Ecto neural progenitor cell (in vitro differentiated cells): ENCODE measurements at regions not wholly inside any gene's neighbourhood (a gene's known extent, or its start where the extent isn't known, plus 50 kb on each side); places are given as distances from the start of the nearest gene placed in this dataset.

ENCODE experiments used
- DNase-seq: peaks from one replicate; pipeline ENCODE4 v3.0.0-alpha.2; 2018; ENCODE audit warnings: low spot score

- DNase-seq = no peak
Measured at GRCh38 chr1:87510540-87510939, 181.9 kb downstream of the LMO4 start.

- no peak for DNase-seq
Measured at GRCh38 chr1:87511449-87511848, 182.8 kb downstream of the LMO4 start.

GRCh38 chr1:87512431-87512830 is 183.8 kb downstream of the LMO4 start:
- no peak for DNase-seq

- no peak for DNase-seq
Measured at GRCh38 chr1:87513255-87513654, 184.6 kb downstream of the LMO4 start.

- DNase-seq = no peak
Measured at GRCh38 chr1:87513966-87514660, 185.4 kb downstream of the LMO4 start.

GRCh38 chr1:87515781-87516180 is 187.1 kb downstream of the LMO4 start:
- DNase-seq = no peak

GRCh38 chr1:87518794-87519193 is 190.1 kb downstream of the LMO4 start:
- DNase-seq = no peak

GRCh38 chr1:87521452-87521851 is 192.8 kb downstream of the LMO4 start:
- no peak for DNase-seq

- DNase-seq = no peak
Measured at GRCh38 chr1:87523466-87523865, 194.8 kb downstream of the LMO4 start.

- DNase-seq = no peak
Measured at GRCh38 chr1:87524021-87524754, 195.5 kb downstream of the LMO4 start.

- DNase-seq = no peak
Measured at GRCh38 chr1:87528754-87529517, 200.3 kb downstream of the LMO4 start.

GRCh38 chr1:87530042-87530807 is 201.5 kb downstream of the LMO4 start:
- no peak for DNase-seq

GRCh38 chr1:87535551-87535950 is 206.9 kb downstream of the LMO4 start:
- DNase-seq = no peak

- DNase-seq = no peak
Measured at GRCh38 chr1:87539147-87539546, 210.5 kb downstream of the LMO4 start.

- DNase-seq = no peak
Measured at GRCh38 chr1:87542697-87543096, 214.0 kb downstream of the LMO4 start.

GRCh38 chr1:87549738-87550137 is 221.1 kb downstream of the LMO4 start:
- no peak for DNase-seq

GRCh38 chr1:87553511-87553910 is 224.8 kb downstream of the LMO4 start:
- DNase-seq = no peak

GRCh38 chr1:87555366-87555765 is 226.7 kb downstream of the LMO4 start:
- DNase-seq = no peak

- DNase-seq = no peak
Measured at GRCh38 chr1:87556326-87556725, 227.6 kb downstream of the LMO4 start.

GRCh38 chr1:87558921-87559320 is 230.2 kb downstream of the LMO4 start:
- DNase-seq = no peak

- no peak for DNase-seq
Measured at GRCh38 chr1:87560137-87560536, 231.5 kb downstream of the LMO4 start.
